ENCODE measurements at regions not wholly inside any gene's neighbourhood (a gene's known extent, or its start where the extent isn't known, plus 50 kb on each side); places are given as distances from the start of the nearest gene placed in this dataset.

GRCh38 chr6:21648475-21649050 is 55.0 kb downstream of the SOX4 start:
- DNase-seq, result no peak

- no peak for DNase-seq
Observed at GRCh38 chr6:21653323-21653722, 59.8 kb downstream of the SOX4 start.

- DNase-seq, result peak; percentile 92 to 95
Observed at GRCh38 chr6:21653905-21654304, 60.4 kb downstream of the SOX4 start.

- DNase-seq, result peak in 1 of 2 experiments; percentile 34
Observed at GRCh38 chr6:21654361-21654760, 60.8 kb downstream of the SOX4 start.

GRCh38 chr6:21663966-21664313 is 70.4 kb downstream of the SOX4 start:
- no peak for DNase-seq

- peak; percentile 4 to 66 for DNase-seq
Observed at GRCh38 chr6:21664314-21665109, 71.0 kb downstream of the SOX4 start.

- no peak for DNase-seq
Observed at GRCh38 chr6:21665110-21665391, 71.5 kb downstream of the SOX4 start.

- DNase-seq, result peak in 1 of 2 experiments; percentile 39
Observed at GRCh38 chr6:21665392-21666200, 72.0 kb downstream of the SOX4 start.

GRCh38 chr6:21666201-21666691 is 72.7 kb downstream of the SOX4 start:
- DNase-seq, result peak in 1 of 2 experiments; percentile 39

- DNase-seq, result no peak
Observed at GRCh38 chr6:21666853-21667681, 73.5 kb downstream of the SOX4 start.

- DNase-seq, result no peak
Observed at GRCh38 chr6:21668795-21669194, 75.2 kb downstream of the SOX4 start.

GRCh38 chr6:21676769-21677168 is 83.2 kb downstream of the SOX4 start:
- no peak for DNase-seq

GRCh38 chr6:21678990-21679389 is 85.4 kb downstream of the SOX4 start:
- DNase-seq, result no peak

- no peak for DNase-seq
Observed at GRCh38 chr6:21679761-21680265, 86.3 kb downstream of the SOX4 start.

GRCh38 chr6:21680611-21681010 is 87.1 kb downstream of the SOX4 start:
- DNase-seq, result no peak

GRCh38 chr6:21690489-21690888 is 96.9 kb downstream of the SOX4 start:
- no peak for DNase-seq

- DNase-seq, result no peak
Observed at GRCh38 chr6:21691685-21692346, 98.3 kb downstream of the SOX4 start.

GRCh38 chr6:21692721-21693120 is 99.2 kb downstream of the SOX4 start:
- DNase-seq, result no peak

- DNase-seq, result no peak
Observed at GRCh38 chr6:21694168-21694567, 100.6 kb downstream of the SOX4 start.

GRCh38 chr6:21707524-21708319 is 114.2 kb downstream of the SOX4 start:
- DNase-seq, result no peak

GRCh38 chr6:21708320-21708580 is 114.7 kb downstream of the SOX4 start:
- no peak for DNase-seq

GRCh38 chr6:21710216-21710615 is 116.7 kb downstream of the SOX4 start:
- no peak for DNase-seq
